NCI-H2171 treated with DMSO at 0.1 percent for 48 hours (cell line): ENCODE measurements at regions not wholly inside any gene's neighbourhood (a gene's known extent, or its start where the extent isn't known, plus 50 kb on each side); places are given as distances from the start of the nearest gene placed in this dataset.
A peak's percentile ranks its signal among the peaks of the same experiment; 100 is the strongest.

Source experiments
- DNase-seq: peaks from one replicate; lab custom pipeline; 2025; lab: John Stamatoyannopoulos, UW

DNA sequence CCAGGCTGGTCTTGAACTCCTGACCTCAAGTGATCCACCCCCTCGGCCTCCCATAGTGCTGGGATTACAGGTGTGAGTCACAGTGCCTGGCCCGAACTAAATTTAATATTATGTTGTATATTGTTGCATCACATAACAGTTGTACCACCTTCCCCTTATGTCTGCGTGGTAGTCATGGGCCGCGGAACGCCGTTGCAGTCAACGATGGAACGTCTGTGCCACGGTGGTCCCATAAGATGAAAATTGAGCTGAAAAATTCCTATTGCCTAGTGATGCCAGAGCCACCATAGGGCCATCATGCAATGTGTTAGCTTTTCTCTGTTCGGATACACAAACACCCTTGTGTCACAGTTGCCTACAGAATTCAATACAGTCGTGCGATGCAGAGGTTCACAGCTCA, 236.1 kb downstream of the TEX29 start:
- DNase-seq, result no peak

DNA sequence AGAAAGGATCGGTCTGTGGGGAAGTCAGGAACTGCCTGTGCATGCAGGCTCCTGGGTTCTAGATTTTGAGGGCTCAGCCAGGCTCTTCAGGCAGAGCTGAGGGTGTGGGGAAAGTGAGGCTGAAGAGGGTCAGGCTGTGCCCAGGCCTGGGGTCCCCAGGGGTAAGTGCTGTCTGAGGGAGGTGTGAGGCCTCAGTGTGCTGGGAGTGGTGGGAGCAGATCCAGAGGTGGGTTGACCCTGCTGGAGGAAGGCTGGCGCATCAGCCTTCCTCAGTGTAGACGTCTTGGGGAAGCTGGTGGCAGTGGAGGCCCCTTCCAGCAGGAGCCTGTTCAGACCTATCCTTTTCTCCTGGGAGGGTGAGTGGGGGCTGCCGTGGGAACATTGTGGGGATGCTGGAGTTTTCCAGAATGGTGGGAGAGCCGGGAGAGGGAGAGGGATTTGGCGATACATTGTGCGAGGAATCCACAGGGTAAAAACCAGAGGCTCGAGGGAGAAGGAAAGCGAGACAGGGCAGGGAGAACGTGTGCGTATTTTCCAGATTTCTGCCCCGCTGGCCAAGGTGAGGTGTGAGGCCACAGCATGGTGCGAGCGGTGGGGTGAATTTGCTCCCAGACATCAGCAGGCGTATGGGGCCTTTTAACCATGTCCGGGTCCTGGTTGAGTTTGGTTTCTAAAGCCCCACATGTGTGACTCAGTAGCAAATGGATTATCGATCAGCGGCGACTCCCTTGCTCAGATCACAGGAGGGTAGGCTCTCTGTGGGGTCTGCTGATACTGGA, 237.7 kb downstream of the TEX29 start:
- DNase-seq, result no peak

GRCh38 chr13:111558700-111559088, 238.3 kb downstream of the TEX29 start:
- no peak for DNase-seq

GRCh38 chr13:111559612-111560403, 239.4 kb downstream of the TEX29 start:
- DNase-seq, result no peak

GRCh38 chr13:111561091-111561781, 240.8 kb downstream of the TEX29 start:
- DNase-seq, result no peak

DNA sequence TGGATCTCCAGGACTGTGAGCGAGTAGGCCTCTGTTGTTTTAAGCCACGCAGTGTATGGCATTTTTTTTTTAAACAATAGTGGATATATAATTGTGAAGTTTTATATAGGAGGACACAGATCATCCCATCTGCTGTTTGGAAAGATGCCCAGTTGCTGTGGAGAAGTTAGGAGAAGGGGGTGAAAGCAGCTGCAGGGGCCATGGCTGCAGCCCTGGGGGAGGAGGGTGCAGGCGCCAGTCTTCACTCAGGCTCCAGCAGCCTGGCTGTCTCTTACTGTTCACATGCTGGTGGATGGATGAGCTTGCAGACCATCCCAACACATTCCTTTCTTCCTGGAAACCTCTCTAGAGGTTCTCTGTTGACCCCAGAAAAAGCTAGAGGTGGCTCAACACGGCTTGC, 242.3 kb downstream of the TEX29 start:
- DNase-seq, result no peak

GRCh38 chr13:111564606-111565005, 244.2 kb downstream of the TEX29 start:
- no peak for DNase-seq

- DNase-seq, result no peak
These were observed 245.0 kb downstream of the TEX29 start for GRCh38 chr13:111565400-111565799.

DNA sequence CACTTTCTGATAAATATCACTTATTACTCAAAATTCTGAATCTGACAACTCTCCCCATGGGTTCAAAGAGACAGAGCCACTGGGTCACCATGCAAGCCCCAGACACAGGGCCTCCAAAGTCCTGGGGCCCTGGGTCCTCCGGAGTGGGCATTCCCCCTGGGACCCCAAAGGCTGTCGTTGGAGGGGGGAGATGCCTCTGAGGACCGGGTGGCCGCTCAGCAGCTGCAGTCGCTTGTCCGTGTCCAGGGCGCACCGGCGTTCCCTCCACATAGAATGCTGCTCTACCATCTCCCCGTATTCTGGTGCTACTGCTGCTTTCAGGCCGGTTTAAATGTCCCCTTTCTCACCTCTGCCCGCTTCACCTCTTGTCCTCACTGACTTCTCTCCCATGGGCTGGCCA, 246.1 kb downstream of the TEX29 start:
- DNase-seq, result no peak

DNA sequence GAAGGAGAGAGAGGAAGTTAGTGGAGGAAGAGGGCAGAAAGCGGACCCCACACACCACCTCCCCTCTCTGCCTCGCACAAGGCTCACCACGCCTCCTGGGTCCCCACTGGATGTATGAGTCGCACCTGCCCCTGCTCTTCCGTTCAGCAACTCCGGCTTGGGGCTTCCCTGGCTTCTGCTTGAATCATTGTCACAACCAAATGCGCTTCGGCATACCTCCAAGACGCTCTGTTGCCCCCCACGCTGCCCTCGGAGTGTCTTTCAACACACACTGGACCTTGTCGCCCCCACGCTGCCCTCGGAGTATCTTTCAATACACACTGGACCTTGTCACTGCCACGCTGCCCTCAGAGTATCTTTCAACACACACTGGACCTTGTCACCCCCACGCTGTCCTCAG, 247.2 kb downstream of the TEX29 start:
- DNase-seq, result no peak

DNA sequence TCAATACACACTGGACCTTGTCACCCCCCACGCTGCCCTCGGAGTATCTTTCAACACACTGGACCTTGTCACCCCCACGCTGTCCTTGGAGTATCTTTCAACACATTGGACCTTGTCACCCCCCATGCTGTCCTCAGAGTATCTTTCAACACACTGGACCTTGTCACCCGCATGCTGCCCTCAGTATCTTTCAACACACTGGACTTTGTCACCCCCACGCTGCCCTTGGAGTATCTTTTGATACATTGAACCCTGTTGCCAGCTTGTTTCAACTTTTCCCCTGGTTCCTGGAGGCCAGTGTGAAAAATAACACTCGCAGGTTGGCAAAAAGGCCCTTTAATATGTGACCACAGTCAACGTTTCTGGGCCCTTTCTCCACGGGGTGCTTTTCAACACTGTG, 247.8 kb downstream of the TEX29 start:
- DNase-seq, result no peak

- DNase-seq, result no peak
These were observed 250.5 kb downstream of the TEX29 start for GRCh38 chr13:111570911-111571310.

- peak; percentile 96 for DNase-seq
These were observed 252.7 kb downstream of the TEX29 start for GRCh38 chr13:111572956-111573761.

GRCh38 chr13:111573801-111574200, 253.4 kb downstream of the TEX29 start:
- DNase-seq, result no peak

DNA sequence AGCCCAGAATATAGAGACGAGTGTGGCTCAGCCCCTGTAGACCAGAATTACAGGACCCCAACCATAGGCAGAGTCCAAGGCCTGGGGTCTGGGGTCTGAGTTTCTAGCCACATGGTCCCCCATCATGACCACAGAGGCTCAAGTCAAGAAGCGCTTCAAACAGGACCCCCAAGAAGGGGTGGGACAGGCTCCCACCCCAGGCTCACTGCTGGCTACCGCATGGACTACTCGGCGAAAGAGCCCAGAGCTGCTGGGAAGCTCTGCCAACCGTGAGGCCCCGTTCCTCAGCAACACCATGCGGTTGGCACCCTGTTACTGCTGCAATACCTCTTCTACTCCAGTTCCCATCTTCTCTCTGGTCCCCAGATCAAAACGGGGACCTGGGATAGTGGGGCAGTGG, 254.8 kb downstream of the TEX29 start:
- no peak for DNase-seq

DNA sequence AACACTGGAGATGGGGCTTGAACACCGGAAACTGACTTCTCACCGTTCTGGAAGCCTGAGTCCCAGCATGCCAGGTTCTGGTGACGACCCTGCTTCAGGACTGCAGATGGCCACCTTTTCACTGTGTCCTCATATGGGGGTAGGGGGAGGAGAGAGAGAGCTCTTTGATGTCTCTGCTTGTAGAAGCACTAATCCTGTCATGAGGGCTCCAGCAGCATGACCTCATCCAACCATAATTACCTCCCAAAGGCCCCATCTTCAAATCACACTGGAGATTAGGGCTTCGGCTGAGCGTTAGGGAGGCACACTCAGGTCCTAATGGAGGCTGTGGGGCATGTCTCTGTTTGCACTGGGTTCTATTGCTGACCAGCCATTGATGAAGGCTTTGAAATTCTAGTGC, 255.3 kb downstream of the TEX29 start:
- no peak for DNase-seq

DNA sequence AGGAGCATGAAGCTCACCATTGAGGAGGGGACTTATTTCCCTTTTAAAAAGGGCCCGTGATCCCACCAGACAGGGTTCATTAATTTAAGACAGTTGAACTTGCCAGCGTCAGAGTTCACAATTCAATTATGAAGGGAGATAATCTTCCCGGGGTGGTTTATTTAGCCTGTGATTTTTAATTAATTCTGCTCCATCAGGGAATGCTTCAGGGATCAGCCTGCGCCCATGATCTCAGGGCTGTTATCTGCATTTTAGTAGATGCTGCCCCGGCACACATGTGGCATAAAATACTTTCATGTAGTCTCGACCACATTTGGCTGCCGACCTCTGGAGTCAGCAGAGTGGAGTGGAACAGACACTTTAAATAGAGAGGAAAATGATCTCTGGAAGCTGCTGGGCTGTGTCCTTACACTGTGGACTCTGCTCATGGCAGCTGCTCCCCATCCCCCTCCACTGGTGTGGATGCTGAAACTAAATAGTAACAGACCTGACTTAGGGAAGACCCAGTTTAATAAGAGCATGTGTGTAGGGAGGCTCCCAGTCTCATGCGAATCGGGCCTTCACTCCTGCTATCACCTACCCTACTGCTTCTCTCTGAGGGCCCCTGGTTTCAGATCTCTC, 256.9 kb downstream of the TEX29 start:
- no peak for DNase-seq

DNA sequence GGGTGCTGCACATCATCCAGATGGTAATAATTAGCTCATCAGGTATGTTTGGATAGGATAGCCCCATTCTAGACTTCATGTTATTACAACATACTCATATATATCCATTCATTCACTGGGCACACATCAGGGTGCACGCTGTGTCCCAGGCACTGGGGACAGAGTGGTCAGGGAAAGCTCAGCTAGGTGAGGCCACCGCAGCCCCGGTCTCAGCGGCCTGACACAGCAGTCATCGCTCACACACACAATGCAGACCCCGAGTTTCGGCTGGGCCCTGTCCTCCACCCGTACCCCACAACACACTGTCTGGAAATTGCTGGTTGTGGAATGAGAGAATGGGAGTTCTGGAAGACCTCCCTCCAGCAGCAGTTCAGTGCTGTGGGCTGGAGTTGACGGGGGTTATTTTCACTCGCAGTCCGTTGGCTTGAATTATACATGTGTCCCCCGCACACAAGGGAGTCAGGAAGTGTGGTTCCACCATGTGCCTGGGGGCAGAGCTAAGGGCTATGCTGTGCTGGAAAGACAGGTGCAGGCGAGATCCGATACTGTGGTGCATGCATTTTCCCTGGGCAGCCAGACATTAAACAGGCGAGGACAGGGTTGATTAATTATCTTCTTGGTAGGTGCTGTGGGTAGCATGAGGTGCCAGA, 257.6 kb downstream of the TEX29 start:
- DNase-seq, result no peak

DNA sequence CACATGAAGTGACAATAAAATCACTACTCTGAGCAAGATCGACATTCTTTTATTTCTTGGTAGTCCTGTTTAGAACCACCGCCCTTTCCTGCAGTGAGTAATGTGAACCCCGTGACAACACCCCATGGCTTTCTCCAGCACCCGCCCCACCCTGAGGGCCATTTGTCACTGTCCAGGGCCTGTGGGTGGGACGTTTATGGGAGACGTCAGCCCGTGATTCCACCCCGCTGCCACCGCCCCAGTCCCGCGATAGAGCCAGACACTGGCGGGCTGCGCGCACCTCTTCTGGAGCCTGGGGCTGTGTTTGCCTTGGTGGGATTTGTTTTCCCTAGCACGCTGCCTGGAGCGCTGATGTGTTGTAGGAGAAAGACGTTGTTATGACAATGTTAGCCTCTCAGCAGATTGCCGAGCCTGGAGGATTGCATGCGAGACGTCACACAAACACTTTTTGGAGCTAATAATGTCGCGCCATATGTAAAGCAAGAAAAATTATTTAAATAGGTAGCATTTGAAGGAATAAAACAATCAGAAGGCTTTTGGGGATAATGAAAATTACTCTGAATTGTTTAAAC, 263.7 kb downstream of the TEX29 start:
- DNase-seq, result no peak

DNA sequence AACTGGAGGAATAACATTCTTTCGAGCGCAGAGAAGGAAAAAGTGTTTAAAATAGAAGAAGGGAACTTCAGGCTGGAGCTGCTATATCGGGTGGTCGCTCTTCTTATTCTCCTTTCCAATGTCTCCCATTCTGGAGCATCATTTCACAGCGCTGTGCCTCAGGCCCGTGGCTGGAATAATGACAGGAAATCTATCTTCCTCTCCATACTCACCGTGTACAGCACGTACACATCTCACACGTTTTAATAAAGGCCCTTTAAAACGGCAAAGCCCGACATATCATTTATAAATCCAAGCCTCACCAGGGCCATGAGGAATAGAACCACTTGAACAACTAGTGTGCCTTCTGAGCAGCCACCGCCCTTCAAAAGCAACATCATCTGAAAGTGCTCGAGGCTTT, 264.4 kb downstream of the TEX29 start:
- no peak for DNase-seq

DNA sequence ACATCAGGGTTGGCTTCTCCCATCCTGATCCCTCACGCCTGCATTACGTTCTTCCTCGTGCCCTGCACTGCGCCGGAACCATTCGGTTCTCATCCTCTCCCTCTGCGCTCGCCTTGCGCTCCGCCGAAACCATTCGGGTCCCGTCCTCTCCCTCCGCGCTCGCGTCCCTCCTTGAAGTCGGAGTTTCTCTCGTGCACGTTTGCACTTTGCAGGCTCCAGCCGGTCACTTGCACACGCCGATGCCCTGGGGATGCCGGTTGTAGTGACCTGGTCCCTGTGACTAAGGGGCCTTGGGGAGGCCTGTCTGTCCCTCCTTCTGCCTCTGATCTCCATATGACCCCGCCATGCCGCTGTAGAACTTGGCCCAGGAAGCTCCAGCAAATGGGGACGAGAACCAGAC, 265.8 kb downstream of the TEX29 start:
- DNase-seq, result no peak
